Liver (tissue), 8 donors: ENCODE measurements at regions not wholly inside any gene's neighbourhood (a gene's known extent, or its start where the extent isn't known, plus 50 kb on each side); places are given as distances from the start of the nearest gene placed in this dataset.

ENCODE experiments used
- DNase-seq: peaks from one replicate; pipeline ENCODE4 v3.0.0-alpha.2; 2017; ENCODE audit warnings: low spot score
- H3K27ac ChIP-seq, 2 donors: one replicate each; pipeline ENCODE4 v1.7.0; 2013; ENCODE audit warnings: inconsistent platforms in 2 of 2, low read length in 2 of 2, control low read depth in 1 of 2, low read depth in 1 of 2, mild to moderate bottlenecking in 1 of 2
- H3K27me3 ChIP-seq, 4 donors: one replicate each; pipeline versions ENCODE4 v1.6.1 to v1.7.0; 2013; ENCODE audit warnings: low read length in 3 of 4, inconsistent platforms in 1 of 4, mild to moderate bottlenecking in 1 of 4, moderate library complexity in 1 of 4; ENCODE audit not compliant: control insufficient read depth in 4 of 4, insufficient read depth in 4 of 4
- H3K36me3 ChIP-seq, 4 donors: one replicate each; pipeline versions ENCODE4 v1.6.1 to v1.7.0; 2013; ENCODE audit warnings: low read length in 3 of 4, mild to moderate bottlenecking in 3 of 4, low read depth in 1 of 4, moderate library complexity in 1 of 4; ENCODE audit not compliant: control insufficient read depth in 4 of 4, insufficient read depth in 3 of 4
- H3K4me1 ChIP-seq, 4 donors: one replicate each; pipeline versions ENCODE4 v1.6.1 to v1.7.0; 2013; ENCODE audit warnings: low read length in 3 of 4, mild to moderate bottlenecking in 3 of 4, moderate library complexity in 1 of 4; ENCODE audit not compliant: control insufficient read depth in 4 of 4, insufficient read depth in 4 of 4
- H3K4me3 ChIP-seq, 3 donors: one replicate each; pipeline versions ENCODE4 v1.6.1 to v1.7.0; 2013; ENCODE audit warnings: low read length in 3 of 3, control low read depth in 1 of 3, low read depth in 1 of 3, mild to moderate bottlenecking in 1 of 3
- H3K9ac ChIP-seq, 2 donors: one replicate each; pipeline ENCODE4 v1.7.0; 2013; ENCODE audit warnings: low read length in 2 of 2, mild to moderate bottlenecking in 2 of 2, moderate library complexity in 2 of 2, control low read depth in 1 of 2, low read depth in 1 of 2
- H3K9me3 ChIP-seq, 4 donors: one replicate each; pipeline versions ENCODE4 v1.6.1 to v1.7.0; 2013; ENCODE audit warnings: low read length in 3 of 4; ENCODE audit not compliant: control insufficient read depth in 4 of 4
- ATF3 ChIP-seq: IDR thresholded peaks from 2 replicates; pipeline ENCODE4 v1.6.1; 2016; ENCODE audit warnings: antibody characterized with exemption
- CTCF ChIP-seq: fragments of 150-350 bp; IDR thresholded peaks from 2 replicates; pipeline ENCODE4 v1.5.1; 2017; ENCODE audit warnings: improper control_type of control experiment, low read depth, low read length; ENCODE audit not compliant: missing input control
- EGR1 ChIP-seq, 2 donors: IDR thresholded peaks; 2 replicates each; pipeline ENCODE4 v1.6.1; 2016 to 2018; ENCODE audit warnings: antibody characterized with exemption in 2 of 2, low read depth in 2 of 2
- FOXA1 ChIP-seq: IDR thresholded peaks from 2 replicates; pipeline ENCODE4 v1.6.1; 2016; ENCODE audit warnings: antibody characterized with exemption
- FOXA2 ChIP-seq: IDR thresholded peaks from 2 replicates; pipeline ENCODE4 v1.6.1; 2016; ENCODE audit warnings: antibody characterized with exemption
- GABPA ChIP-seq, 2 donors: IDR thresholded peaks in 1 of 2; conservative IDR thresholded peaks in 1 of 2; 2 replicates each; pipeline ENCODE4 v1.6.1; 2016; ENCODE audit warnings: antibody characterized with exemption in 2 of 2, mild to moderate bottlenecking in 1 of 2, moderate library complexity in 1 of 2
- HNF4A ChIP-seq, 2 donors: conservative IDR thresholded peaks; 2 replicates each; pipeline ENCODE4 v1.6.1; 2016; ENCODE audit warnings: antibody characterized with exemption in 2 of 2, mild to moderate bottlenecking in 2 of 2
- HNF4G ChIP-seq: IDR thresholded peaks from 2 replicates; pipeline ENCODE4 v1.6.1; 2016; ENCODE audit warnings: antibody characterized with exemption
- JUND ChIP-seq, 2 donors: IDR thresholded peaks; 2 replicates each; pipeline ENCODE4 v1.6.1; 2016; ENCODE audit warnings: antibody characterized with exemption in 2 of 2
- MAX ChIP-seq: IDR thresholded peaks from 2 replicates; pipeline ENCODE4 v1.6.1; 2016; ENCODE audit warnings: antibody characterized with exemption
- NR2F2 ChIP-seq: IDR thresholded peaks from 2 replicates; pipeline ENCODE4 v1.6.1; 2016; ENCODE audit warnings: antibody characterized with exemption
- RAD21 ChIP-seq, 2 donors: IDR thresholded peaks; 2 replicates each; pipeline ENCODE4 v1.6.1; 2016; ENCODE audit warnings: antibody characterized with exemption in 2 of 2, mild to moderate bottlenecking in 2 of 2
- REST ChIP-seq: IDR thresholded peaks from 2 replicates; pipeline ENCODE4 v1.6.1; 2016; ENCODE audit warnings: antibody characterized with exemption, mild to moderate bottlenecking
- RXRA ChIP-seq, 2 donors: IDR thresholded peaks; 2 replicates each; pipeline ENCODE4 v1.6.1; 2017 to 2018; ENCODE audit warnings: antibody characterized with exemption in 2 of 2, mild to moderate bottlenecking in 1 of 2
- SP1 ChIP-seq: IDR thresholded peaks from 2 replicates; pipeline ENCODE4 v1.6.1; 2018; ENCODE audit warnings: antibody characterized with exemption, mild to moderate bottlenecking
- ZBTB33 ChIP-seq: IDR thresholded peaks from 2 replicates; pipeline ENCODE4 v1.6.1; 2016; ENCODE audit warnings: antibody characterized with exemption
- WGBS: extraction: QIAGEN DNeasy Blood & Tissue Kit; methylation state at CpG from one replicate; pipeline ENCODE4 v1.1.7; 2013; 5-methylcytosine and 5-hydroxymethylcytosine counted together
- donor health status: healthy.
- donor health status: healthy.
- donor health status: healthy.
- donor health status: healthy.
- donor health status: healthy.

GRCh38 chr3:159914426-159914825 lies 74.2 kb upstream of the IL12A start:
- no peaks in the 10 kb centered on the region for H3K9me3 ChIP-seq
- H3K27ac ChIP-seq = no peak overlapping the region
- H3K9ac ChIP-seq = no peak overlapping the region
- WGBS = 85% methylated on average over 3 of the region's 3 CpGs
- H3K4me1 ChIP-seq = peaks cover 3 to 16% (median 12%) of the 10 kb centered on the region in 4 donors
- no peaks in the 10 kb centered on the region for H3K27me3 ChIP-seq
- TF ChIP-seq FOXA2 (no peak), EGR1 (IDR thresholded peaks at IDR 0.05; ENCODE audit: low read depth in 2 of 2) (no peak), ZBTB33 (no peak)
- H3K4me3 ChIP-seq = no peak overlapping the region
- no peaks in the 10 kb centered on the region for H3K36me3 ChIP-seq
- DNase-seq = no peak

GRCh38 chr3:159916052-159916451 lies 72.6 kb upstream of the IL12A start:
- Histone ChIP-seq H3K4me1 (peaks cover 3 to 12% (median 10%) of the 10 kb centered on the region in 4 donors), H3K9ac (no peak overlapping the region), H3K27ac (no peak overlapping the region), H3K4me3 (no peak overlapping the region), H3K36me3 (no peaks in the 10 kb centered on the region), H3K27me3 (no peaks in the 10 kb centered on the region), H3K9me3 (no peaks in the 10 kb centered on the region)
- 88% methylated on average over 2 of the region's 2 CpGs for WGBS
- TF ChIP-seq FOXA1 (no peak), RXRA (IDR thresholded peaks at IDR 0.05) (no peak), MAX (no peak), RAD21 (IDR thresholded peaks at IDR 0.05) (no peak), ATF3 (no peak), HNF4A (conservative IDR thresholded peaks at IDR 0.05) (no peak), FOXA2 (no peak)
- no peak for DNase-seq

- H3K9ac ChIP-seq = no peak overlapping the region
- no peaks in the 10 kb centered on the region for H3K9me3 ChIP-seq
- no peaks in the 10 kb centered on the region for H3K36me3 ChIP-seq
- H3K27ac ChIP-seq = no peak overlapping the region
- 75% methylated on average over 2 of the region's 2 CpGs for WGBS
- TF ChIP-seq HNF4G (no peak), HNF4A (conservative IDR thresholded peaks at IDR 0.05) (no peak), REST (no peak), EGR1 (IDR thresholded peaks at IDR 0.05; ENCODE audit: low read depth in 2 of 2) (no peak), FOXA1 (no peak), CTCF (no peak), ZBTB33 (no peak), ATF3 (no peak), GABPA (IDR thresholded peaks at IDR 0.05 in 1 of 2, conservative IDR thresholded peaks at IDR 0.05 in 1 of 2) (no peak), MAX (no peak), RXRA (IDR thresholded peaks at IDR 0.05) (no peak), RAD21 (IDR thresholded peaks at IDR 0.05) (no peak), JUND (IDR thresholded peaks at IDR 0.05) (no peak), SP1 (no peak), NR2F2 (no peak)
- H3K27me3 ChIP-seq = no peaks in the 10 kb centered on the region
- DNase-seq = no peak
- H3K4me1 ChIP-seq = peaks cover 3 to 6% (median 5%) of the 10 kb centered on the region in 4 donors
- no peak overlapping the region for H3K4me3 ChIP-seq
Observed at GRCh38 chr3:159917141-159917540, 71.5 kb upstream of the IL12A start.
